ENCODE measurements at regions not wholly inside any gene's neighbourhood (a gene's known extent, or its start where the extent isn't known, plus 50 kb on each side); places are given as distances from the start of the nearest gene placed in this dataset.

- H4K20me1 ChIP-seq (ENCODE audit: control insufficient read depth, insufficient read depth, low read length, poor library complexity, severe bottlenecking), result no peaks in the 10 kb centered on the region
- H3K27me3 Mint-ChIP-seq, result no peaks in the 10 kb centered on the region
- no peak overlapping the region for H3K9ac ChIP-seq (ENCODE audit: low read length)
- no peak overlapping the region for H3K4me3 Mint-ChIP-seq
- no peaks in the 10 kb centered on the region for H3K27me3 ChIP-seq (replicated peaks in 1 of 4; ENCODE audit: control extremely low read depth in 1 of 4, control insufficient read depth in 3 of 4, insufficient read depth in 4 of 4, low read length in 3 of 4)
- ChIA-PET CTCF (no interaction called here), POLR2A (no interaction called here)
- ATAC-seq (ENCODE audit: low read depth), result no peak
- H3K9me3 ChIP-seq (ENCODE audit: control extremely low read depth in 1 of 3, control insufficient read depth in 2 of 3, insufficient read depth in 1 of 3, low read length in 2 of 3), result no peaks in the 10 kb centered on the region
- H3K27ac ChIP-seq (ENCODE audit: low read length in 2 of 2), result no peak overlapping the region
- no peak for TF ChIP-seq EZH2 (IDR thresholded peaks at IDR 0.05; ENCODE audit: borderline replicate concordance, insufficient read depth, low read depth, low read length, poor library complexity, severe bottlenecking)
- no peak for TF ChIP-seq CTCF (IDR thresholded peaks at IDR 0.05)
- no peaks in the 10 kb centered on the region for H3K4me1 Mint-ChIP-seq
- H3K4me2 ChIP-seq (replicated peaks; ENCODE audit: low read depth, low read length, poor library complexity, severe bottlenecking), result no peak overlapping the region
- no peak for DNase-seq
- no peak overlapping the region for H3K27ac Mint-ChIP-seq
- H2AFZ ChIP-seq (ENCODE audit: insufficient read depth, low read depth, low read length, poor library complexity, severe bottlenecking), result no peak overlapping the region
- no peak overlapping the region for H3K4me3 ChIP-seq (ENCODE audit: control extremely low read depth in 1 of 5, extremely low read depth in 1 of 5, insufficient read depth in 1 of 5, low read depth in 2 of 5, low read length in 4 of 5)
- no peaks in the 10 kb centered on the region for H3K4me1 ChIP-seq (ENCODE audit: control insufficient read depth in 2 of 2, insufficient read depth in 2 of 2, low read length in 2 of 2)
- H3K9me3 Mint-ChIP-seq (ENCODE audit: insufficient read depth), result no peaks in the 10 kb centered on the region
- intact Hi-C loops (cut with micrococcal nuclease), result no loop called here
- no peaks in the 10 kb centered on the region for H3K36me3 ChIP-seq (replicated peaks in 1 of 2; ENCODE audit: control extremely low read depth in 1 of 2, control insufficient read depth in 1 of 2, extremely low read depth in 1 of 2, insufficient read depth in 2 of 2, low read length in 1 of 2)
- H3K79me2 ChIP-seq (ENCODE audit: control insufficient read depth, insufficient read depth, low read length), result no peaks in the 10 kb centered on the region
- no CpG with 5 or more reads among the region's 2 CpGs for WGBS (ENCODE audit: insufficient coverage)
These were observed 205.9 kb downstream of the ARL4A start for GRCh38 chr7:12893292-12893691.

GRCh38 chr7:12895296-12895695 lies 207.9 kb downstream of the ARL4A start:
- no peak overlapping the region for H3K27ac ChIP-seq (ENCODE audit: low read length in 2 of 2)
- no peak overlapping the region for H2AFZ ChIP-seq (ENCODE audit: insufficient read depth, low read depth, low read length, poor library complexity, severe bottlenecking)
- no peaks in the 10 kb centered on the region for H3K4me1 ChIP-seq (ENCODE audit: control insufficient read depth in 2 of 2, insufficient read depth in 2 of 2, low read length in 2 of 2)
- Mint-ChIP-seq H3K9me3 (ENCODE audit: insufficient read depth) (no peaks in the 10 kb centered on the region), H3K4me3 (no peak overlapping the region), H3K4me1 (no peaks in the 10 kb centered on the region), H3K27ac (no peak overlapping the region), H3K27me3 (no peaks in the 10 kb centered on the region)
- intact Hi-C loops (cut with micrococcal nuclease), result no loop called here
- WGBS (ENCODE audit: insufficient coverage), result no CpG with 5 or more reads among the region's 3 CpGs
- TF ChIP-seq CTCF (IDR thresholded peaks at IDR 0.05) (no peak), EZH2 (IDR thresholded peaks at IDR 0.05; ENCODE audit: borderline replicate concordance, insufficient read depth, low read depth, low read length, poor library complexity, severe bottlenecking) (no peak)
- no peaks in the 10 kb centered on the region for H3K27me3 ChIP-seq (replicated peaks in 1 of 4; ENCODE audit: control extremely low read depth in 1 of 4, control insufficient read depth in 3 of 4, insufficient read depth in 4 of 4, low read length in 3 of 4)
- H3K4me3 ChIP-seq (ENCODE audit: control extremely low read depth in 1 of 5, extremely low read depth in 1 of 5, insufficient read depth in 1 of 5, low read depth in 2 of 5, low read length in 4 of 5), result no peak overlapping the region
- no peak overlapping the region for H3K4me2 ChIP-seq (replicated peaks; ENCODE audit: low read depth, low read length, poor library complexity, severe bottlenecking)
- ChIA-PET CTCF (interaction anchor here (0.6 kb wide), 1 partner anchor 48 kb away, joined by 3 read pairs; no protein-coding TSS in a partner anchor), POLR2A (no interaction called here)
- no peak overlapping the region for H3K9ac ChIP-seq (ENCODE audit: low read length)
- DNase-seq (no peak), ATAC-seq (ENCODE audit: low read depth) (no peak)
- no peaks in the 10 kb centered on the region for H3K9me3 ChIP-seq (ENCODE audit: control extremely low read depth in 1 of 3, control insufficient read depth in 2 of 3, insufficient read depth in 1 of 3, low read length in 2 of 3)
- H3K36me3 ChIP-seq (replicated peaks in 1 of 2; ENCODE audit: control extremely low read depth in 1 of 2, control insufficient read depth in 1 of 2, extremely low read depth in 1 of 2, insufficient read depth in 2 of 2, low read length in 1 of 2), result no peaks in the 10 kb centered on the region
- no peaks in the 10 kb centered on the region for H4K20me1 ChIP-seq (ENCODE audit: control insufficient read depth, insufficient read depth, low read length, poor library complexity, severe bottlenecking)
- no peaks in the 10 kb centered on the region for H3K79me2 ChIP-seq (ENCODE audit: control insufficient read depth, insufficient read depth, low read length)
